ENCODE measurements at regions not wholly inside any gene's neighbourhood (a gene's known extent, or its start where the extent isn't known, plus 50 kb on each side); places are given as distances from the start of the nearest gene placed in this dataset.

DNA sequence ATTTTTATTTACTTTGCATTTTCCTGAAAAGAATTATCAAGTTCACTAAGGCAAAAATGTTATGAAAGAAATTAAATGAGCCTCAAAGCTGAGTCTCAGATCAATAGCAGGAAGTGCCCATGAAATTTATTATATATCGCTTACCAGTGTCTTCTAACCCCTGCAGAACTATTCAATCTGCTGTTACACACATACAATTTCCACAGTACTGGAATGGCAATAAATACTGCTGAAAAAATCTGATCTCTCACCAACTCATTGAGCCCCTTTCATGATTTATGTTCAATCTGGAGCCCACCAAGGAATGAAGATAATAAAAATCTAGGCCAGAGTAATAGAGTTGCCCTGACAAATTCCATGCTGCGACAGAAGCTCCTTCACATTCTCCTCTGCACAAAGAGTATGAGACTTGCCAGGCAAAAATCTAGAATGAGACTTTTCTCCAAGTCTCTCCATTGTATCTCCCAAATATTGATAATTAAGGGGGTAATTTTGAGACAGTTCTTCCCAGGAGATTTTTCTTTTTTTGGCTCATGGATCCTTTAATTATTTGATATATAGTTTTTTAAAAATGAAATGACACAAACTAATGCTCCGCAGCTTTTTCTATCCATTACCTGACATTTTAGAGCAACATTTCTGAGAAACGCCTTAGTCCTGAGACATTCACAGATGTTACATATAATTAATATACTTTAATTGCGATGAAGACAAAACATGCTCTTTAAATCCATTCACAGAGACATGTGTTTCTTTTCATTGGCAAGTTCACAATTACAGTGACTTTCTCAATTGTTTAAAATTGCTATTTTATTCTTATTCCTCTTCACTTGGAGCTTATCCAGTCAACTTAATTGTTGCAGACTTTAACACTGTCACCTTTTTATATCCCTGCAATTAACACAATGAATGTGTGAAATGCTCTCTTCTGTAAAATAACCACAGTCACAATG is 1020.4 kb downstream of the CBLN2 start:
- peak in 1 of 51 donors; percentile 6 for DNase-seq

- no peak for DNase-seq
Observed at GRCh38 chr18:71505526-71505925, 1038.6 kb downstream of the CBLN2 start.

DNA sequence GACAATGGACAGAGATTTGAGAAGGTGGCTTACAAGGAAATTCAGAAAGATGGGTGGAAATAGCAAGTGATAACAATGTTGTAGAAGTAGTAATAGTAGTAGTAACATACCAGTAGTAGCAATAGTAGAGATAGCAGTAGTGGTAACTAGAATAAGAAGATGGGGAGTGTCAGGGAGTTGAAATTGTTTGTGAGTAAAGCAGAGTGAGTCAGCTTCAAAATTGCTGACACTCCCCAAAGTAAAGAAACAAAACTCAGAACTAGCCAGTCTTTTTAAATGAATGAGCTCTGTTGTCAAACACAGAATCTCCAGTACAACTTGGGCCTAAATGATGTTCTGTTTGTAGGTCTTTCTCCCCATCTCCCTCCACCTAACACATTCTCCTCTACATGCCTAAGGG is 1040.9 kb downstream of the CBLN2 start:
- DNase-seq, result no peak

DNA sequence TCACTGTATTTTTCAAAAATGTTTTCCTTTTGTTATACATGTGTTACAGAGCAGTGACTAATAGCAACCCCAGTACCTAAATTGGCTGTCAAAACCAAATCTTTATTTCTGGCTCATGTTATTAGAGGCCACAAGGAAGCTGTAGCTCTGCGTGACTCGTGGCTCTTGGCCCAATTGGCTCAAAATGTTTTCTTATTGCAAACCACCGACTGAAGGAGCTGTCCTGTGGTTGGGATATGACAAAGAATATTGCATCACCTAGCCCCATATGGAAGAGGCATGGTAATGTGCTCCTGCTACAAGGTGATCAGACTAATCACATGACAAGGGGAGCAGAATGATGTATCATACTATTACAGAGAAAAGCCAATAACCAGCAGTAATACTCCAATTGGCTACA is 1058.5 kb downstream of the CBLN2 start:
- DNase-seq, result no peak

- DNase-seq, result no peak
Observed at GRCh38 chr18:71471963-71472725, 1072.0 kb downstream of the CBLN2 start.

GRCh38 chr18:71456206-71456605 is 1087.9 kb downstream of the CBLN2 start:
- no peak for DNase-seq

DNA sequence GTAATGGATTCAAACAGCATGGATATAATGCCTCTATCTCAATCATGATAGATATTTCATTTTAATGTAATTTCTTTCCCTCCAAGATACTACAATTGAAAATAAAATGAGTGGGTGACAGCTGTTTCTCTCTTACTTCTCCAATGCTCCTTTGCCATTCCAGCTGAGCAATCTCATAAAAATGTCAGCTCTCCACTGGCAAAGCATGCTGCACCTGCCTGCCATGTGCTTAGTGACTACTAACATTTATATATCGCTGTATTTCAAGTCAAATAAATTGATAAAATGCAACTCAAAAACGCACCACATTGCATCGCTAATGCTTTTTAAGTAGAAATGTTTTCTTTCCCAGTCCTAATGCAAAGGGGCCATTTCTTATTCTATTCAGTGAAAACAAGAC is 1093.9 kb downstream of the CBLN2 start:
- no peak for DNase-seq

- DNase-seq, result no peak
Observed at GRCh38 chr18:71443706-71444480, 1100.2 kb downstream of the CBLN2 start.

GRCh38 chr18:71442731-71443141 is 1101.4 kb downstream of the CBLN2 start:
- DNase-seq, result peak in 1 of 51 donors; percentile 6

DNA sequence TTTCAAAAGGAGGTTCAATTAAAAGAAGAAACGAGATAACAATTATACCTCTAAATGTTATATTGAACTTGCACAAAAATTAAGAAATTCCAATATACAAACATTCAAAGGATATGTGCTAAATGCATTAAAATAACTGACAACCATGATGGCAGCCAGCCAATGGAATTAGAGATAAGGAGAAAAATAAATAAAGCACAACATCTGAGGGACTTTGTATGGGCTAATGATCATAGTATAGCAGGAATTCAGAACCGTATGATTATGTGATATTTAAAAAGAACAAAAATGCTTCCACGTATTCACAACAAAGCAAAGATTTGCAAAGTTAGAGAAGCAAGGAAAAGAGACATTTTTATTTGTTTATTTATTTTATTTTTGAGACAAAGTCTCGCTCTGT is 1103.0 kb downstream of the CBLN2 start:
- no peak for DNase-seq

GRCh38 chr18:71437511-71437910 is 1106.6 kb downstream of the CBLN2 start:
- DNase-seq, result no peak

GRCh38 chr18:71433373-71433772 is 1110.8 kb downstream of the CBLN2 start:
- DNase-seq, result no peak

DNA sequence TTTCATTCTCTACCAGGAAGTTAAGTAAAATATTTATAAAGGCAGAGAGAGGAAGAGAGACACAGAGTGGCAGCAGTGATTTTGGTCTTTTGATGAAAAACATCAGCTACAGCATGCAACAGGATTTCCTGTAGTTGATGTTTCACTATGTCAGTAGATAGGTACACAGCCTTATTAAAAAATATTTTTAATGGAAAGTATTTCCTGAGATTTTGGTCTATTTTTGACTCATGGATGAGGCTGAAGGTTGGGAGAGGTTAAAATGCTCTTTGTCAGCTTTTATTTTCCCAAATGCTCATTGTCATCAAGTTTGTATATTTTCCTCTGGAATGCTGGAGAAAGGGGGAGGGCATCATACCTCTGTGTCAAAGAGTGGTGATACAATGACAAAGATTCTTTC is 1112.5 kb downstream of the CBLN2 start:
- no peak for DNase-seq

- DNase-seq, result peak in 24 of 51 donors; percentile 1 to 54 (median 6)
Observed at GRCh38 chr18:71431171-71431570, 1113.0 kb downstream of the CBLN2 start.

- no peak for DNase-seq
Observed at GRCh38 chr18:71426441-71426840, 1117.7 kb downstream of the CBLN2 start.

GRCh38 chr18:71405169-71405809 is 1116.4 kb downstream of the SOCS6 start:
- no peak for DNase-seq

DNA sequence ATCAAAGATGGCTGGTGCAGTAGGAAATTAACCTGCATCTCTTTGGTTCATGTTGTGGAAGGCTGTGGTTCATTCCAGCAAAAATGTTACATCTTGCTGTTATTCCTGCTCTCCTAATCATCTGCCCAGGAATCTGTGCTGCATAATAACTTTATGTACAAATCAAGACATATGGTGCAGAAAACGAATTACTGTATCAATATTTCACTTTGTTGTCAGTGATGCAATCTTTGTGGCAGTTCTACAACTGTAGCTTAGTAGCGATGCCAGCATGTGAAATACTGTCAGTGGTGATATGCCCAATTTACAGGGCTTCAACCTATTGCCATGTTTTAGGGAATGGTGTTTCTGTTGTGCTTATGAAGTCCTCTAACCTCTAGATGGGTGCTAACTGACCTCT is 1114.7 kb downstream of the SOCS6 start:
- DNase-seq, result no peak

GRCh38 chr18:71398531-71398930 is 1109.7 kb downstream of the SOCS6 start:
- DNase-seq, result peak in 38 of 51 donors; percentile 0 to 76 (median 18)

DNA sequence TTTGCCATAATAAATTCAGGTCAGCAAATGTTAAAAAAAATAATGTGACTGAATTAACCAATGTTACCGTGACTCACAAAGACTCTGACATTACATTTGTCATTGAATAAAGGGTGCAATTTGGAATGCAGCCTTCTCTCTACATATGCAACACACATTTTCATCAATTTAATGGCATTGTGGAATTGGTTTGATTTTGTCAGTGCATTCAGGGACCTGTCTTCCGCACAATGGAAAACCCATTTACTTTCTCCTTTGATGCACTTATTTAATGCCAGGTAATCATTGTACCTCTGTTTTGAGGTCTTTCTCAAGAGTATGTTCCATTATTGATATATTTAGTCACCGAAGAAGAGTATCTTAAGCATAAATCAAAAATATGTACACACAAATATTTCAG is 1099.3 kb downstream of the SOCS6 start:
- DNase-seq, result no peak

DNA sequence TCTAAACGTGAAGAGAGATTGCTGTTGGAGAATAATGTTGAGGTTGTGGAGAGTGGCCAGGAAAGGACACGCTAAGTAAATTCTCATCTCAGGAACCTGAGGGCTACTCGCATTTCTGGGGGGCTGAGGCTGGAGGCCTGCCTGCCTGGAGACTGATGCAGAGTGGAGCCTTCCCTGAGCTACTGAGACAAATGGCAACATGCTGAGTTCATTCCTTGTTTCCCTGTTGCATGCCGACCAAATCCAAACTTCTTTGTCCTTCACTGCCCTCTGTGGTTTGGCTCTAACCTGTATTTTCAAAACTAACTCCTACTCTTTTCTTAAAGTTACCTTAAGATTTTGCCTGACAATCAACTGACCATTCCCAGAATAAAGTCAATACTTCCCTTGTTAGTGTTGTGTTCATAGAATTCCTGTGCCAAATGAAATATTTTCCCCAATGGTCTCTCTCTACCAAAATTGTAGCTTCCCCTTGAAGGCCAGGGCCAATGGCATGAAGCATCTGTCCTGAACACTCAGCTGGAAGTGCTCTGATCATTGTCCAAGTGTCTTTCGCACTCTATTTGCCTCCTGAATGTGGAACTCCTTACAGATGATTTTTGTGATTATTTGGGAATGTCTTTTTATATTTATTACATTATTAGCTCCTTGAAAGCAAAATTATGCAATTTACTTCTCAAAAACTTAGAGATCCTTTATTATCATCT is 1085.6 kb downstream of the SOCS6 start:
- DNase-seq, result no peak

All from hypothalamus (tissue), 51 donors.